C4-2B (cell line): ENCODE measurements at regions not wholly inside any gene's neighbourhood (a gene's known extent, or its start where the extent isn't known, plus 50 kb on each side); places are given as distances from the start of the nearest gene placed in this dataset.

Source experiments
- ZFX ChIP-seq: fragments of 450-650 bp; IDR thresholded peaks from 2 replicates; pipeline ENCODE4 v1.6.1; 2017
- TF ChIP-seq, protein P1 (sequence below): fragments of 450-650 bp; conservative IDR thresholded peaks from 2 replicates; pipeline ENCODE4 v1.5.1; 2017; ENCODE audit warnings: mild to moderate bottlenecking

DNA sequence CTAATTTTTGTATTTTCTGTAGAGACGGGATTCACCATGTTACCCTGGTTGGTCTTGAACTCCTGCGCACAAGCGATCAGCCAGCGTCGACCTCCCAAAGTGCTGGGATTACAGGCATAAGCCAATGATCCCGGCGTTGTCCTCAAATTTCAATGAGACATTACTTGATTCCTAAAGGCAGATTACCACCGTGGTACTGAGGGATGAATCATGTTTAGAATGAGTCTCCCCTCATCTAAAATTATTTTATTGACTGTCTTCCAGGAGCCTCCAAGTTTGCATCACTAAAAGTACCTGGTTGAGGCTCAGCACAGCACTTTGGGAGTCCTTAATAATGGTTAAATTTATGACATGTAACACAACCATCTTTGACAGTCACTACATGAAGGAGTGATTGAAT, 142.2 kb upstream of the AKR1E2 start:
- TF ChIP-seq, protein P1, sequence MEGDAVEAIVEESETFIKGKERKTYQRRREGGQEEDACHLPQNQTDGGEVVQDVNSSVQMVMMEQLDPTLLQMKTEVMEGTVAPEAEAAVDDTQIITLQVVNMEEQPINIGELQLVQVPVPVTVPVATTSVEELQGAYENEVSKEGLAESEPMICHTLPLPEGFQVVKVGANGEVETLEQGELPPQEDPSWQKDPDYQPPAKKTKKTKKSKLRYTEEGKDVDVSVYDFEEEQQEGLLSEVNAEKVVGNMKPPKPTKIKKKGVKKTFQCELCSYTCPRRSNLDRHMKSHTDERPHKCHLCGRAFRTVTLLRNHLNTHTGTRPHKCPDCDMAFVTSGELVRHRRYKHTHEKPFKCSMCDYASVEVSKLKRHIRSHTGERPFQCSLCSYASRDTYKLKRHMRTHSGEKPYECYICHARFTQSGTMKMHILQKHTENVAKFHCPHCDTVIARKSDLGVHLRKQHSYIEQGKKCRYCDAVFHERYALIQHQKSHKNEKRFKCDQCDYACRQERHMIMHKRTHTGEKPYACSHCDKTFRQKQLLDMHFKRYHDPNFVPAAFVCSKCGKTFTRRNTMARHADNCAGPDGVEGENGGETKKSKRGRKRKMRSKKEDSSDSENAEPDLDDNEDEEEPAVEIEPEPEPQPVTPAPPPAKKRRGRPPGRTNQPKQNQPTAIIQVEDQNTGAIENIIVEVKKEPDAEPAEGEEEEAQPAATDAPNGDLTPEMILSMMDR, result no peak
- no peak for TF ChIP-seq ZFX
